Trophoblast cell (in vitro differentiated cells and primary cell): ENCODE measurements at regions not wholly inside any gene's neighbourhood (a gene's known extent, or its start where the extent isn't known, plus 50 kb on each side); places are given as distances from the start of the nearest gene placed in this dataset.
A peak's percentile ranks its signal among the peaks of the same experiment; 100 is the strongest.
"Not testable (repeated sequence)": the region's sequence is repeated elsewhere in the genome, so short reads cannot be mapped to it uniquely, and the experiment has no call there.

Experiments
- DNase-seq, 2 donors: peaks; one replicate each; pipeline ENCODE4 v3.0.0-alpha.2; 2016
- H2AFZ ChIP-seq: 2 replicates; pipeline ENCODE4 v1.6.1; 2013; ENCODE audit warnings: low read length, moderate library complexity, mild to moderate bottlenecking; ENCODE audit not compliant: insufficient read depth, poor library complexity
- H2AK5ac ChIP-seq: 2 replicates; pipeline ENCODE4 v1.6.1; 2013; ENCODE audit warnings: mild to moderate bottlenecking, low read length
- H2BK120ac ChIP-seq: 2 replicates; pipeline ENCODE4 v1.6.1; 2013; ENCODE audit warnings: low read length, mild to moderate bottlenecking, moderate library complexity; ENCODE audit not compliant: insufficient read depth, poor library complexity
- H2BK12ac ChIP-seq: 2 replicates; pipeline ENCODE4 v1.6.1; 2013; ENCODE audit warnings: mild to moderate bottlenecking, low read length, moderate library complexity
- H2BK5ac ChIP-seq: 2 replicates; pipeline ENCODE4 v1.6.1; 2013; ENCODE audit warnings: low read length, low read depth, moderate library complexity, mild to moderate bottlenecking; ENCODE audit not compliant: poor library complexity
- H3K14ac ChIP-seq: 2 replicates; pipeline ENCODE4 v1.6.1; 2013; ENCODE audit warnings: mild to moderate bottlenecking, low read length
- H3K18ac ChIP-seq: 2 replicates; pipeline ENCODE4 v1.6.1; 2013; ENCODE audit warnings: mild to moderate bottlenecking, low read length
- H3K23ac ChIP-seq: 2 replicates; pipeline ENCODE4 v1.6.1; 2013; ENCODE audit warnings: low read length
- H3K27ac ChIP-seq: 2 replicates; pipeline ENCODE4 v1.5.1; 2013; ENCODE audit warnings: low read depth, mild to moderate bottlenecking, inconsistent platforms, low read length, moderate library complexity
- H3K27me3 ChIP-seq: 2 replicates; pipeline ENCODE4 v1.6.1; 2013; ENCODE audit warnings: inconsistent platforms, mild to moderate bottlenecking, low read length, moderate library complexity; ENCODE audit not compliant: insufficient read depth
- H3K36me3 ChIP-seq, 2 experiments: 1 replicate in 1 of 2; 2 replicates in 1 of 2; pipeline ENCODE4 v1.6.1; 2013; ENCODE audit warnings: low read length in 2 of 2, mild to moderate bottlenecking in 2 of 2, moderate library complexity in 1 of 2; ENCODE audit not compliant: insufficient read depth in 2 of 2, control insufficient read depth in 1 of 2
- H3K4ac ChIP-seq: 2 replicates; pipeline ENCODE4 v1.6.1; 2013; ENCODE audit warnings: low read depth, mild to moderate bottlenecking, low read length, moderate library complexity
- H3K4me1 ChIP-seq, 2 experiments: 1 replicate in 1 of 2; 2 replicates in 1 of 2; pipeline ENCODE4 v1.6.1; 2013; ENCODE audit warnings: low read length in 2 of 2, mild to moderate bottlenecking in 2 of 2, moderate library complexity in 1 of 2; ENCODE audit not compliant: insufficient read depth in 2 of 2, control insufficient read depth in 1 of 2
- H3K4me2 ChIP-seq: 2 replicates; pipeline ENCODE4 v1.6.1; 2013; ENCODE audit warnings: inconsistent platforms, mild to moderate bottlenecking, low read length, moderate library complexity
- H3K4me3 ChIP-seq: 2 replicates; pipeline ENCODE4 v1.5.1; 2013; ENCODE audit warnings: mild to moderate bottlenecking, low read depth, low read length, inconsistent platforms
- H3K79me1 ChIP-seq: one replicate; pipeline ENCODE4 v1.6.1; 2013; ENCODE audit warnings: low read length
- H3K79me2 ChIP-seq: 2 replicates; pipeline ENCODE4 v1.6.1; 2013; ENCODE audit warnings: low read length, mild to moderate bottlenecking; ENCODE audit not compliant: control insufficient read depth, insufficient read depth, poor library complexity
- H3K9ac ChIP-seq: 2 replicates; pipeline ENCODE4 v1.6.1; 2013; ENCODE audit warnings: mild to moderate bottlenecking, low read length
- H3K9me3 ChIP-seq: 2 replicates; pipeline ENCODE4 v1.6.1; 2013; ENCODE audit warnings: low read depth, mild to moderate bottlenecking, control low read depth, inconsistent platforms, low read length; ENCODE audit not compliant: insufficient read depth
- H4K12ac ChIP-seq: 2 replicates; pipeline ENCODE4 v1.6.1; 2013; ENCODE audit warnings: low read depth, mild to moderate bottlenecking, low read length, moderate library complexity
- H4K8ac ChIP-seq: 2 replicates; pipeline ENCODE4 v1.6.1; 2013; ENCODE audit warnings: low read depth, mild to moderate bottlenecking, low read length, moderate library complexity
- H4K91ac ChIP-seq: one replicate; pipeline ENCODE4 v1.6.1; 2013; ENCODE audit warnings: low read depth, mild to moderate bottlenecking, low read length, moderate library complexity
- WGBS: extraction: QIAGEN DNeasy Blood & Tissue Kit; methylation state at CpG from one replicate; pipeline ENCODE4 v1.1.7; 2013; ENCODE audit warnings: missing lambda C conversion rate; ENCODE audit not compliant: insufficient read length, insufficient coverage; ENCODE audit errors: extremely low coverage; 5-methylcytosine and 5-hydroxymethylcytosine counted together

GRCh38 chr6:11848346-11848651 is 69.7 kb upstream of the ADTRP start:
- Histone ChIP-seq H2AFZ (no peak overlapping the region), H4K12ac (no peak overlapping the region), H3K4me1 (peaks cover 0 to 5% of the 10 kb centered on the region in 2 experiments), H3K79me2 (no peaks in the 10 kb centered on the region), H4K8ac (no peak overlapping the region), H2AK5ac (no peak overlapping the region), H2BK12ac (no peak overlapping the region), H3K27me3 (no peaks in the 10 kb centered on the region), H2BK5ac (no peak overlapping the region), H3K4ac (no peak overlapping the region), H2BK120ac (no peak overlapping the region), H3K4me2 (no peak overlapping the region), H3K36me3 (no peaks in the 10 kb centered on the region), H3K18ac (no peak overlapping the region), H3K4me3 (no peak overlapping the region), H3K27ac (peak overlapping the region; percentile 13), H3K9ac (no peak overlapping the region), H3K23ac (no peak overlapping the region), H3K9me3 (no peaks in the 10 kb centered on the region), H3K79me1 (peaks cover 2% of the 10 kb centered on the region), H3K14ac (no peak overlapping the region), H4K91ac (no peak overlapping the region)
- no CpG with 5 or more reads among the region's 1 CpG for WGBS
- DNase-seq: no peak

GRCh38 chr6:11847515-11848345 is 69.1 kb upstream of the ADTRP start:
- Histone ChIP-seq H2BK120ac (no peak overlapping the region), H4K91ac (no peak overlapping the region), H2BK12ac (no peak overlapping the region), H3K4ac (no peak overlapping the region), H3K4me2 (no peak overlapping the region), H2AK5ac (no peak overlapping the region), H3K79me1 (peaks cover 2% of the 10 kb centered on the region), H3K9ac (no peak overlapping the region), H3K18ac (no peak overlapping the region), H2BK5ac (no peak overlapping the region), H2AFZ (no peak overlapping the region), H3K27ac (peak overlapping the region; percentile 33), H4K8ac (no peak overlapping the region), H3K79me2 (no peaks in the 10 kb centered on the region), H3K9me3 (no peaks in the 10 kb centered on the region), H3K36me3 (no peaks in the 10 kb centered on the region), H3K27me3 (no peaks in the 10 kb centered on the region), H4K12ac (no peak overlapping the region), H3K23ac (no peak overlapping the region), H3K4me3 (no peak overlapping the region), H3K4me1 (peaks cover 0 to 5% of the 10 kb centered on the region in 2 experiments), H3K14ac (no peak overlapping the region)
- no CpG with 5 or more reads among the region's 6 CpGs for WGBS
- peak; percentile 17 to 54 for DNase-seq

- not testable (repeated sequence) for H2BK120ac ChIP-seq, H3K18ac ChIP-seq, H3K9me3 ChIP-seq, H3K14ac ChIP-seq, H3K9ac ChIP-seq, H4K91ac ChIP-seq, H3K27ac ChIP-seq, H4K12ac ChIP-seq, H3K79me2 ChIP-seq, H3K36me3 ChIP-seq, H3K4ac ChIP-seq, H3K23ac ChIP-seq, H3K79me1 ChIP-seq, H3K27me3 ChIP-seq, H2AFZ ChIP-seq, H2BK12ac ChIP-seq, H2BK5ac ChIP-seq, H4K8ac ChIP-seq, H3K4me2 ChIP-seq, H2AK5ac ChIP-seq, DNase-seq, H3K4me3 ChIP-seq, H3K4me1 ChIP-seq
- no CpG with 5 or more reads among the region's 2 CpGs for WGBS
These were observed 68.5 kb upstream of the ADTRP start for GRCh38 chr6:11847068-11847467.

- no CpG with 5 or more reads among the region's 5 CpGs for WGBS
- Histone ChIP-seq H3K27me3 (no peaks in the 10 kb centered on the region), H3K18ac (no peak overlapping the region), H4K91ac (no peak overlapping the region), H3K27ac (no peak overlapping the region), H3K79me1 (peaks cover 2% of the 10 kb centered on the region), H4K8ac (no peak overlapping the region), H3K4ac (no peak overlapping the region), H2BK120ac (no peak overlapping the region), H3K14ac (no peak overlapping the region), H3K23ac (no peak overlapping the region), H2AK5ac (no peak overlapping the region), H3K79me2 (no peaks in the 10 kb centered on the region), H3K4me2 (no peak overlapping the region), H3K4me3 (no peak overlapping the region), H4K12ac (no peak overlapping the region), H2AFZ (no peak overlapping the region), H2BK12ac (no peak overlapping the region), H3K36me3 (no peaks in the 10 kb centered on the region), H2BK5ac (no peak overlapping the region), H3K9ac (no peak overlapping the region), H3K4me1 (peaks cover 0 to 5% of the 10 kb centered on the region in 2 experiments), H3K9me3 (no peaks in the 10 kb centered on the region)
- DNase-seq: peak; percentile 83 to 94
These were observed 67.3 kb upstream of the ADTRP start for GRCh38 chr6:11845664-11846577.
